Endothelial cell of umbilical vein (primary cell): ENCODE measurements at regions not wholly inside any gene's neighbourhood (a gene's known extent, or its start where the extent isn't known, plus 50 kb on each side); places are given as distances from the start of the nearest gene placed in this dataset.

Source experiments
- EZH2 ChIP-seq: IDR thresholded peaks from 2 replicates; pipeline ENCODE4 v1.6.1; 2012; ENCODE audit warnings: borderline replicate concordance, low read depth, mild to moderate bottlenecking, moderate library complexity, low read length, inconsistent platforms; ENCODE audit not compliant: severe bottlenecking
- POLR2AphosphoS5 ChIP-seq: IDR thresholded peaks from 2 replicates; pipeline ENCODE4 v1.6.1; 2012; ENCODE audit warnings: low read depth, mild to moderate bottlenecking, control low read depth, low read length, moderate library complexity; ENCODE audit not compliant: insufficient read depth

- TF ChIP-seq POLR2AphosphoS5 (no peak), EZH2 (no peak)
Measured at GRCh38 chrX:124910611-124911010, 409.1 kb upstream of the TEX13C start.
